Activated CD4-positive, alpha-beta T cell treated with anti-CD3 and anti-CD28 coated beads, Interleukin-2, amount 10 ng/mL, durations not matched to agents 24 days and 14 days (primary cell): ENCODE measurements at regions not wholly inside any gene's neighbourhood (a gene's known extent, or its start where the extent isn't known, plus 50 kb on each side); places are given as distances from the start of the nearest gene placed in this dataset.
"Not testable (repeated sequence)": the region's sequence is repeated elsewhere in the genome, so short reads cannot be mapped to it uniquely, and the experiment has no call there.

Source experiments
- DNase-seq: peaks from one replicate; pipeline ENCODE4 v3.0.0; 2022
- H3K27ac Mint-ChIP-seq: one replicate; pipeline ENCODE4 v1.8.0; 2022; ENCODE audit warnings: mild to moderate bottlenecking, mixed read lengths
- H3K27me3 Mint-ChIP-seq: one replicate; pipeline ENCODE4 v1.8.0; 2022; ENCODE audit warnings: mixed read lengths
- H3K36me3 Mint-ChIP-seq: one replicate; pipeline ENCODE4 v1.8.0; 2022; ENCODE audit warnings: low read depth, mild to moderate bottlenecking, mixed read lengths
- H3K4me1 Mint-ChIP-seq: one replicate; pipeline ENCODE4 v1.8.0; 2021; ENCODE audit warnings: mixed read lengths
- H3K4me3 Mint-ChIP-seq: one replicate; pipeline ENCODE4 v1.8.0; 2022; ENCODE audit warnings: mild to moderate bottlenecking, moderate library complexity, mixed read lengths
- H3K9me3 Mint-ChIP-seq: one replicate; pipeline ENCODE4 v1.8.0; 2021; ENCODE audit warnings: mixed read lengths
- intact Hi-C: fragments of 100-400 bp; cut with micrococcal nuclease; formaldehyde crosslinking; loops from one replicate; pipeline ENCODE4 v1.15.1; 2023

DNA sequence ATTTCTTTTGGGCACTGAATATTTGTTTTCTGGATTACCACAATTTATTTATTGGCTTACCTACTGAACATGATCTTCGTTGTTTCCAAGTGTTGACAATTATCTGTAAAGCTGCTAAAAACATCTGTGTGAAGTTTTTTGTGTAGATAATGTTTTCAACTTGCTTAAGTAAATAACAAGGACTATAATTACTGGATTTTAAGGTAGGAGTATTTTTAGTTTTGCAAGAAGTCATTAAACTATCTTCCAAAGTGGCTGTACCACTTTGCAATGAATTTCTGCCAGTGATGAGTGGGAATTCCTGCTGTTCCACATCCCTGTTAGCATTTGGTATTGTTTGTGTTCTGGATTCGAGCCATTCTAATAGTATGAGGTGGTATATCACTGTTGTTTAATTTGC is 702.2 kb downstream of the MECOM start:
- H3K27me3 Mint-ChIP-seq: no peaks in the 10 kb centered on the region
- H3K4me1 Mint-ChIP-seq: no peaks in the 10 kb centered on the region
- intact Hi-C loops: no loop called here
- H3K9me3 Mint-ChIP-seq: no peaks in the 10 kb centered on the region
- H3K4me3 Mint-ChIP-seq: no peak overlapping the region
- no peaks in the 10 kb centered on the region for H3K36me3 Mint-ChIP-seq
- no peak for DNase-seq
- H3K27ac Mint-ChIP-seq: no peak overlapping the region

- no peak overlapping the region for H3K27ac Mint-ChIP-seq
- no peak for DNase-seq
- no peaks in the 10 kb centered on the region for H3K4me1 Mint-ChIP-seq
- no peak overlapping the region for H3K4me3 Mint-ChIP-seq
- no peaks in the 10 kb centered on the region for H3K27me3 Mint-ChIP-seq
- no peaks in the 10 kb centered on the region for H3K36me3 Mint-ChIP-seq
- H3K9me3 Mint-ChIP-seq: no peaks in the 10 kb centered on the region
- intact Hi-C loops: no loop called here
Observed at GRCh38 chr3:168959731-168960130, 703.8 kb downstream of the MECOM start.

DNA sequence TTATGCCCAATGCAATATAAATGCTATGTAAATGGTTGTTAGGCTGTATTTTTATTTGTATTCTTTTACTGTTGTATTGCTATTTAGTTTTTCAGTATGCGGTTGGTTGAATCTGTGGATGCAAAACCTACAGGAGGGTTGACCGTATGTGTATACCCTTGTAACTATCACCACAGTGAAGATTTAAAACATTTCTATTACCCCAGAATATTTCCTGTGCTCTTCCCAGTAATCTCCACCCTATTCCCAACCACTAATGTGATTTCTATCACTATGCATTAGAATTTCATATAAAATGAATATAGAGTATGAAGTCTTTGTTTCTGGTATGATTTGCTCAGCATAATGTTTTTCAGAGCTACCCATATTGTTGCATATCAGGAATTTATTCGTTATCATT is 705.0 kb downstream of the MECOM start:
- Mint-ChIP-seq H3K36me3 (no peaks in the 10 kb centered on the region), H3K4me3 (no peak overlapping the region), H3K27ac (no peak overlapping the region), H3K9me3 (no peaks in the 10 kb centered on the region), H3K4me1 (no peaks in the 10 kb centered on the region), H3K27me3 (no peaks in the 10 kb centered on the region)
- no peak for DNase-seq
- intact Hi-C loops: no loop called here

GRCh38 chr3:168956076-168956475 is 707.4 kb downstream of the MECOM start:
- Mint-ChIP-seq H3K9me3 (no peaks in the 10 kb centered on the region), H3K4me3 (no peak overlapping the region), H3K36me3 (no peaks in the 10 kb centered on the region), H3K27ac (no peak overlapping the region), H3K4me1 (no peaks in the 10 kb centered on the region), H3K27me3 (no peaks in the 10 kb centered on the region)
- intact Hi-C loops: no loop called here
- DNase-seq: no peak

DNA sequence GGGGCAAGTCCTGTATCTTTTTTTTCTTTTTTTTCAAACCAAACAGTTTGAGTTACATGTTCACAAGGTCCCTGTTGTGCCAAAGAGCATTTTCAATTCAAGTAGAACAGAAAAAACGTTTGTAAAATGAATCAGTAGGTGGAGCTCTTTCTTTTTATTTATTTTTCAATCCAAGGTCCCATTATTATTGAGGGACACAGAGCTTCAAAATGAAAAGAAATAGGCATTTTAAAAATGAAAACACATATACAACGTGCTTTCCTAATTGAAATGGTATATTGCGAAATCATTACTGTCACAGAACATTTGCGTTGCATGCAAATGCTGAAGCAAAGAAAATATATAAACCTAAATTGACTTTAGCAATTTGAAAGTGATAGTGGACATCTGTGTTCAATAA is 711.0 kb downstream of the MECOM start:
- no peak overlapping the region for H3K4me3 Mint-ChIP-seq
- no peaks in the 10 kb centered on the region for H3K27me3 Mint-ChIP-seq
- no peaks in the 10 kb centered on the region for H3K9me3 Mint-ChIP-seq
- H3K4me1 Mint-ChIP-seq: no peaks in the 10 kb centered on the region
- intact Hi-C loops: no loop called here
- DNase-seq: no peak
- no peaks in the 10 kb centered on the region for H3K36me3 Mint-ChIP-seq
- no peak overlapping the region for H3K27ac Mint-ChIP-seq

GRCh38 chr3:168951884-168952283 is 711.6 kb downstream of the MECOM start:
- H3K4me3 Mint-ChIP-seq: no peak overlapping the region
- intact Hi-C loops: no loop called here
- no peaks in the 10 kb centered on the region for H3K9me3 Mint-ChIP-seq
- H3K27me3 Mint-ChIP-seq: no peaks in the 10 kb centered on the region
- no peaks in the 10 kb centered on the region for H3K4me1 Mint-ChIP-seq
- DNase-seq: no peak
- H3K27ac Mint-ChIP-seq: no peak overlapping the region
- no peaks in the 10 kb centered on the region for H3K36me3 Mint-ChIP-seq

- Mint-ChIP-seq H3K27ac (no peak overlapping the region), H3K9me3 (no peaks in the 10 kb centered on the region), H3K4me1 (no peaks in the 10 kb centered on the region), H3K27me3 (no peaks in the 10 kb centered on the region), H3K36me3 (no peaks in the 10 kb centered on the region), H3K4me3 (no peak overlapping the region)
- intact Hi-C loops: no loop called here
- DNase-seq: no peak
Observed at GRCh38 chr3:168951368-168951767, 712.1 kb downstream of the MECOM start.

DNA sequence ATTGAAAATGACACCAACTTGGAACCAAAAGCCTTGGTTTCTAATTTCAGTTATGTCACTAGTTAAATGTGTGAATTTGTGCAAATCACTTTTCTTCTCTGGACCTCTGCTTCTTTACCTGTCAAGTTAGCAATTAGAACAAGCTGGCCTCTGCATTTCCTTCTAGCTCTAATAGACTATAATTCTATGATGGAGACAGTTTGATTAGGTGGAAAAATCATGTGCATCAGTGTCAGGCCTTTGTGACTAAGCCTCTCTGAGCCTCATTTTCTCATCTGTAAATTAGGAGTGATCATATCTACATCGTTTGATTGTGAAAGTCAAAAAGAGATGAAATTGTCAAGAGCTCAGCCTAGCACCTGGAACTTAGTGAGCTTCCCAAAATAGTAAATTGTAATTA is 712.9 kb downstream of the MECOM start:
- Mint-ChIP-seq H3K27me3 (no peaks in the 10 kb centered on the region), H3K9me3 (no peaks in the 10 kb centered on the region), H3K27ac (no peak overlapping the region), H3K4me1 (no peaks in the 10 kb centered on the region), H3K4me3 (no peak overlapping the region), H3K36me3 (no peaks in the 10 kb centered on the region)
- no peak for DNase-seq
- intact Hi-C loops: no loop called here

DNA sequence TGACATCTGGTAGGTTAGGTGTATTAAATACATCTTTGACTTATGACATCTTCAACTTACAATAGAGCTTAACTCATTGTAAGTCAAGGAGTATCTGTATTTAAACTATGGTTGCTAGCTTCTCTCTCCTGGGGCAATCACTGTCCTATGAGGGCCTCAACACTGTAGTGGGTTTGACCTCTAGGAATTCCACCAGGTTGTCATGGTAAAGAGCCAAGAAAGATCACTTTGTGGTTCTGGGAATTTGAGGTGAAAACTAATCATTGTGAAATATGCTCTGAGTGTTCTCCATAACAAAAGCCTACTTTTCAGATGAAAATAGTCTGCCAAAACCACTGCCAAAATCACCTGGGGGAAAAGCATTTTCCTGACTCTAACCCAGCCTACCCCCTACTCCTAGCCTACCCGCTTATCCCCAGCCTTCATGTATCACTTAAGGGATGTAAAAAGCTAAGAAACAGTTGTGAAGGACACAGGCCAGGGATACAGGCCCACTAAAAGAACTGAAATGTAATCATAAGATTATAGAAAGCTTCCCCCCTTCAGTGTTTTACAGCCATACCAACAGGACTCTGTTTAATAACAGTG is 723.8 kb downstream of the MECOM start:
- H3K36me3 Mint-ChIP-seq: no peaks in the 10 kb centered on the region
- H3K27ac Mint-ChIP-seq: no peak overlapping the region
- intact Hi-C loops: no loop called here
- H3K4me1 Mint-ChIP-seq: no peaks in the 10 kb centered on the region
- no peaks in the 10 kb centered on the region for H3K9me3 Mint-ChIP-seq
- H3K4me3 Mint-ChIP-seq: no peak overlapping the region
- DNase-seq: no peak
- no peaks in the 10 kb centered on the region for H3K27me3 Mint-ChIP-seq

DNA sequence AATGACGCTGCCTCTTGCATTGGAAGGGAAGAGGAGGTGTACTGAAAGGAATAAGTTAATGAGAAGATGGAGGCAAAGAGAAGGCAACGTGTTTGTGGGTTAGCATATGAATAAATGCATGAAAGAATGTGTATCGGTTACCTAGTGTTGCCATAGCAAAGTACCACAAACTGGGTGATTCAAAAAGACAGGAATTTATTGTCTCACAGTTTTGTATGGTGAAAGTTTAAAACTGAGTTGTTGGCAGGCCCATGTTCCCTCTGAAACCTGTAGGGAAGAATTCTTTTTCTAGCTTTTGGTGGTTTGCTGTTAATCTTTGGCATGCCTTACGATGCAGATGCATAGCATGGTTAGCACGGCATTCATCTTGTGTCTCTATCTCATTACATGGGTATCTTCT is 729.9 kb downstream of the MECOM start:
- no peaks in the 10 kb centered on the region for H3K9me3 Mint-ChIP-seq
- H3K4me1 Mint-ChIP-seq: no peaks in the 10 kb centered on the region
- H3K27me3 Mint-ChIP-seq: no peaks in the 10 kb centered on the region
- H3K27ac Mint-ChIP-seq: no peak overlapping the region
- intact Hi-C loops: no loop called here
- DNase-seq: no peak
- no peaks in the 10 kb centered on the region for H3K36me3 Mint-ChIP-seq
- no peak overlapping the region for H3K4me3 Mint-ChIP-seq

- H3K27me3 Mint-ChIP-seq, H3K9me3 Mint-ChIP-seq, H3K36me3 Mint-ChIP-seq, H3K4me3 Mint-ChIP-seq, H3K27ac Mint-ChIP-seq, intact Hi-C loops, DNase-seq, H3K4me1 Mint-ChIP-seq: not testable (repeated sequence)
Observed at GRCh38 chr3:168929997-168930396, 733.5 kb downstream of the MECOM start.

DNA sequence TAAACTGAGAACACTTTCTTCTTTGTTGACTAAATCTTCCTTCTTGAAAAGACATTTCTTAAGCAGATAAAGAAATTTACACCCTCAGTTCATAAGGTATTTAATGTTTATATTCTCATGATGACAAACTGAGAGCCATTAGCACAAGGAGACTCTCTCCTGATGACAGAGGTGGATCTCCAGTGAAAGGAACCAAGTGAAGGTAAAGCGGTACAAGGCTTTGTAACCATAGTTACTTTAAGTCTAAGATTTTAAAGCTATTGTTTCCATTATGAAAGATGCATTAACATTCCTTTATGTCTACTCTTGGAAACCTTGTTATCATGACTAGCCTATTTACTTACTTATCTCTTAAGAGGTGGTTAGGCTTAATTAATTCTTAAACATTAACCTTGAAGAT is 737.1 kb downstream of the MECOM start:
- Mint-ChIP-seq H3K27ac (no peak overlapping the region), H3K27me3 (no peaks in the 10 kb centered on the region), H3K4me1 (no peaks in the 10 kb centered on the region), H3K9me3 (no peaks in the 10 kb centered on the region), H3K4me3 (no peak overlapping the region), H3K36me3 (no peaks in the 10 kb centered on the region)
- no peak for DNase-seq
- intact Hi-C loops: no loop called here

DNA sequence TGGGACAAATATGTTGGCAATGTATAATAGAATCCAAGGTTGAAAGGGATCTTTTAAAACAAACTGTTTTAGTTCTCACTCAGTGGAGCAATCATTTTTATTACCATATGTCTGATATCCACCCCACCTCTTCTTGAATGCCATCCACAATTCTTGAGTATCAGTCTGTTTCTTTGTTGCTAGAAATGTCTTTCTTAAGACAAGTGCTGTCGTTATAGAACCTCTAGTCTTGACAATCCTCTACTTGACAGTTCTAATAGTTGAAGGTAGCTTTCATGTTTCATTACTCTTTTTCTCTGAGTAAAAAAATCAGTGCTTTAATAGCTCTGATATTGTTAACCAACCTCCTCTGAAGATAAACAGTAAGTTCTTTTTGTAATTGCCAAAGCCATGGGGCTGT is 737.9 kb downstream of the MECOM start:
- intact Hi-C loops: no loop called here
- Mint-ChIP-seq H3K27me3 (no peaks in the 10 kb centered on the region), H3K9me3 (no peaks in the 10 kb centered on the region), H3K27ac (no peak overlapping the region), H3K4me1 (no peaks in the 10 kb centered on the region), H3K4me3 (no peak overlapping the region), H3K36me3 (no peaks in the 10 kb centered on the region)
- DNase-seq: no peak

DNA sequence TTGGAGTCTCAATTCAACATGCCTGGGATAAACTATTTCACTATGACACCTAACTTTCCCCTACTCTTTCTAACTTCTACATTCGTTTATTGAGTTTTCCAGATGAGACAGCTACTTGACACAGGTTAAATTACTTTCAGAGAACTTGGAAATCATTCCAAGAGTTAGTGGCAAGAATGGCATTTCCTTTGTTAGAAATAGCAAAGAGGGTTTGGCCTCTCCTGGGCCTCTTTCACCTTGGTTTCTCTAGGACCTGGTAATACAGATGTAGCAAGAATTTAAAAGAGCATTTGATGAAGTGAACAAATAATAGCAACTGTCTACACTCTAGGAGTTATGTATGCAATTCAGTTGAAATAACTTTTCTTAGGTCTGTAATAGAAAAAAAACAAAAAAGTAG is 748.9 kb downstream of the MECOM start:
- no peak overlapping the region for H3K4me3 Mint-ChIP-seq
- no peaks in the 10 kb centered on the region for H3K36me3 Mint-ChIP-seq
- H3K4me1 Mint-ChIP-seq: no peaks in the 10 kb centered on the region
- H3K27me3 Mint-ChIP-seq: no peaks in the 10 kb centered on the region
- intact Hi-C loops: no loop called here
- no peaks in the 10 kb centered on the region for H3K9me3 Mint-ChIP-seq
- no peak for DNase-seq
- H3K27ac Mint-ChIP-seq: no peak overlapping the region

- DNase-seq: no peak
- Mint-ChIP-seq H3K27me3 (no peaks in the 10 kb centered on the region), H3K4me1 (no peaks in the 10 kb centered on the region), H3K9me3 (no peaks in the 10 kb centered on the region), H3K27ac (no peak overlapping the region), H3K36me3 (no peaks in the 10 kb centered on the region), H3K4me3 (no peak overlapping the region)
- intact Hi-C loops: no loop called here
Observed at GRCh38 chr3:168909260-168909659, 754.3 kb downstream of the MECOM start.
